ENCODE measurements at regions not wholly inside any gene's neighbourhood (a gene's known extent, or its start where the extent isn't known, plus 50 kb on each side); places are given as distances from the start of the nearest gene placed in this dataset.

- TF ChIP-seq CTCF (IDR thresholded peaks at IDR 0.05; ENCODE audit: insufficient read depth, low read length) (no peak), REST (IDR thresholded peaks at IDR 0.05; ENCODE audit: insufficient replicate concordance, low read depth) (no peak), POLR2AphosphoS5 (IDR thresholded peaks at IDR 0.05; ENCODE audit: low read depth) (no peak), GABPA (IDR thresholded peaks at IDR 0.05; ENCODE audit: low read depth) (no peak), SPI1 (IDR thresholded peaks at IDR 0.05; ENCODE audit: borderline replicate concordance, low read depth) (no peak)
Measured at GRCh38 chr9:129270205-129270604, 92.1 kb upstream of the IER5L start.

Data from HL-60 (cell line).